H9 (cell line): ENCODE measurements at regions not wholly inside any gene's neighbourhood (a gene's known extent, or its start where the extent isn't known, plus 50 kb on each side); places are given as distances from the start of the nearest gene placed in this dataset.

Experiments used
- DNase-seq: peaks from one replicate; pipeline ENCODE4 v3.0.0-alpha.2; 2017
- H2AFZ ChIP-seq: one replicate; pipeline ENCODE4 v1.6.1; 2013; ENCODE audit warnings: mild to moderate bottlenecking, low read length, control low read depth, moderate library complexity
- H2AK5ac ChIP-seq: 2 replicates; pipeline ENCODE4 v1.6.1; 2013; ENCODE audit warnings: low read length, control low read depth, mixed read lengths; ENCODE audit not compliant: insufficient read length
- H2BK120ac ChIP-seq: one replicate; pipeline ENCODE4 v1.6.1; 2013; ENCODE audit warnings: low read depth, mild to moderate bottlenecking, low read length, control low read depth, inconsistent platforms; ENCODE audit not compliant: poor library complexity, severe bottlenecking
- H2BK12ac ChIP-seq: 2 replicates; pipeline ENCODE4 v1.6.1; 2013; ENCODE audit warnings: low read length, control low read depth, mixed read lengths, low read depth; ENCODE audit not compliant: insufficient read length
- H2BK15ac ChIP-seq: 2 replicates; pipeline ENCODE4 v1.6.1; 2013; ENCODE audit warnings: low read depth, low read length, control low read depth
- H2BK20ac ChIP-seq: one replicate; pipeline ENCODE4 v1.6.1; 2013; ENCODE audit warnings: low read depth, mild to moderate bottlenecking, low read length, control low read depth, inconsistent platforms; ENCODE audit not compliant: poor library complexity, severe bottlenecking
- H2BK5ac ChIP-seq: 2 replicates; pipeline ENCODE4 v1.6.1; 2013; ENCODE audit warnings: low read length, control low read depth, mixed read lengths; ENCODE audit not compliant: insufficient read length
- H3K14ac ChIP-seq: 2 replicates; pipeline ENCODE4 v1.6.1; 2013; ENCODE audit warnings: low read length, control low read depth; ENCODE audit not compliant: insufficient read depth
- H3K18ac ChIP-seq: 2 replicates; pipeline ENCODE4 v1.6.1; 2013; ENCODE audit warnings: low read depth, mild to moderate bottlenecking, mixed read lengths, low read length, control low read depth; ENCODE audit not compliant: insufficient read length
- H3K23ac ChIP-seq: 2 replicates; pipeline ENCODE4 v1.6.1; 2013; ENCODE audit warnings: low read length, control low read depth, mixed read lengths, low read depth; ENCODE audit not compliant: insufficient read length
- H3K23me2 ChIP-seq: 2 replicates; pipeline ENCODE4 v1.6.1; 2013; ENCODE audit warnings: low read depth, mild to moderate bottlenecking, mixed read lengths, low read length, control low read depth; ENCODE audit not compliant: insufficient read length, poor library complexity, severe bottlenecking
- H3K27ac ChIP-seq: 2 replicates; pipeline ENCODE4 v1.5.1; 2013; ENCODE audit warnings: low read length, control low read depth, mixed read lengths, low read depth; ENCODE audit not compliant: insufficient read length
- H3K27me3 ChIP-seq: 2 replicates; pipeline ENCODE4 v1.6.1; 2013; ENCODE audit warnings: low read length, control low read depth, inconsistent platforms; ENCODE audit not compliant: insufficient read depth
- H3K4ac ChIP-seq: 2 replicates; pipeline ENCODE4 v1.6.1; 2013; ENCODE audit warnings: low read depth, mild to moderate bottlenecking, control low read depth, inconsistent platforms, low read length, moderate library complexity
- H3K4me1 ChIP-seq: 2 replicates; pipeline ENCODE4 v1.6.1; 2013; ENCODE audit warnings: low read length, control low read depth, inconsistent platforms; ENCODE audit not compliant: insufficient read depth
- H3K4me2 ChIP-seq: 2 replicates; pipeline ENCODE4 v1.6.1; 2013; ENCODE audit warnings: low read length, control low read depth, mixed read lengths; ENCODE audit not compliant: insufficient read length, insufficient read depth
- H3K56ac ChIP-seq: 2 replicates; pipeline ENCODE4 v1.6.1; 2013; ENCODE audit warnings: low read depth, mild to moderate bottlenecking, mixed read lengths, low read length, control low read depth; ENCODE audit not compliant: insufficient read length
- H3K79me1 ChIP-seq: 2 replicates; pipeline ENCODE4 v1.6.1; 2013; ENCODE audit warnings: low read depth, mild to moderate bottlenecking, moderate library complexity, low read length, control low read depth, inconsistent platforms; ENCODE audit not compliant: insufficient read depth, poor library complexity, severe bottlenecking
- H3K79me2 ChIP-seq: 2 replicates; pipeline ENCODE4 v1.6.1; 2013; ENCODE audit warnings: low read length, control low read depth, inconsistent platforms; ENCODE audit not compliant: insufficient read depth
- H3K9ac ChIP-seq: 2 replicates; pipeline ENCODE4 v1.6.1; 2013; ENCODE audit warnings: low read length, control low read depth, mixed read lengths; ENCODE audit not compliant: insufficient read length; ENCODE audit errors: extremely low read depth
- H3K9me3 ChIP-seq: one replicate; pipeline ENCODE4 v1.6.1; 2013; ENCODE audit warnings: low read depth, low read length, inconsistent platforms; ENCODE audit not compliant: control insufficient read depth
- H3T11ph ChIP-seq: one replicate; pipeline ENCODE4 v1.6.1; 2013; ENCODE audit warnings: mild to moderate bottlenecking, low read length, control low read depth, inconsistent platforms
- H4K20me1 ChIP-seq: one replicate; pipeline ENCODE4 v1.6.1; 2013; ENCODE audit not compliant: control insufficient read depth, insufficient read length, insufficient read depth
- H4K5ac ChIP-seq: 2 replicates; pipeline ENCODE4 v1.6.1; 2013; ENCODE audit warnings: low read depth, mild to moderate bottlenecking, mixed read lengths, low read length, control low read depth; ENCODE audit not compliant: insufficient read length
- H4K8ac ChIP-seq: replicated peaks from 2 replicates; pipeline ENCODE4 v1.6.1; 2013; ENCODE audit warnings: low read length, control low read depth, mixed read lengths, low read depth; ENCODE audit not compliant: insufficient read length
- H4K91ac ChIP-seq: 2 replicates; pipeline ENCODE4 v1.6.1; 2013; ENCODE audit warnings: low read depth, mild to moderate bottlenecking, moderate library complexity, mixed read lengths, low read length, control low read depth; ENCODE audit not compliant: insufficient read length
- H3K27ac Mint-ChIP-seq, 3 experiments: 2 replicates in 2 of 3; 3 replicates in 1 of 3; pipeline ENCODE4 v1.8.0; 2020 to 2021; ENCODE audit warnings: mixed read lengths in 3 of 3, mild to moderate bottlenecking in 1 of 3, moderate library complexity in 1 of 3
- H3K27me3 Mint-ChIP-seq: 2 replicates; pipeline ENCODE4 v1.8.0; 2021; ENCODE audit warnings: low read depth, mild to moderate bottlenecking, moderate library complexity, mixed read lengths
- H3K36me3 Mint-ChIP-seq, 3 experiments: 2 replicates in 2 of 3; 3 replicates in 1 of 3; pipeline ENCODE4 v1.8.0; 2020 to 2021; ENCODE audit warnings: low read depth in 3 of 3, mixed read lengths in 3 of 3; ENCODE audit not compliant: insufficient read depth in 1 of 3
- H3K4me1 Mint-ChIP-seq, 2 experiments: 2 replicates each; pipeline ENCODE4 v1.8.0; 2020; ENCODE audit warnings: mixed read lengths in 2 of 2
- H3K4me3 Mint-ChIP-seq, 2 experiments: 2 replicates in 1 of 2; 3 replicates in 1 of 2; pipeline ENCODE4 v1.8.0; 2020 to 2021; ENCODE audit warnings: mild to moderate bottlenecking in 2 of 2, mixed read lengths in 2 of 2, moderate library complexity in 1 of 2
- H3K9me3 Mint-ChIP-seq, 2 experiments: 2 replicates in 1 of 2; 3 replicates in 1 of 2; pipeline ENCODE4 v1.8.0; 2020; ENCODE audit warnings: mild to moderate bottlenecking in 2 of 2, mixed read lengths in 2 of 2, moderate library complexity in 1 of 2
- CTCF ChIP-seq: fragments of 200-600 bp; sonication (generic); conservative IDR thresholded peaks from 3 replicates; pipeline ENCODE4 v1.8.0; 2021; ENCODE audit warnings: antibody characterized with exemption, mild to moderate bottlenecking
- WGBS: extraction: QIAGEN DNeasy Blood & Tissue Kit; methylation state at CpG from one replicate; pipeline ENCODE4 v1.1.7; 2013; ENCODE audit warnings: missing lambda C conversion rate, low lambda C conversion rate, mixed read lengths; ENCODE audit not compliant: insufficient read length; ENCODE audit errors: extremely low coverage; 5-methylcytosine and 5-hydroxymethylcytosine counted together

DNA sequence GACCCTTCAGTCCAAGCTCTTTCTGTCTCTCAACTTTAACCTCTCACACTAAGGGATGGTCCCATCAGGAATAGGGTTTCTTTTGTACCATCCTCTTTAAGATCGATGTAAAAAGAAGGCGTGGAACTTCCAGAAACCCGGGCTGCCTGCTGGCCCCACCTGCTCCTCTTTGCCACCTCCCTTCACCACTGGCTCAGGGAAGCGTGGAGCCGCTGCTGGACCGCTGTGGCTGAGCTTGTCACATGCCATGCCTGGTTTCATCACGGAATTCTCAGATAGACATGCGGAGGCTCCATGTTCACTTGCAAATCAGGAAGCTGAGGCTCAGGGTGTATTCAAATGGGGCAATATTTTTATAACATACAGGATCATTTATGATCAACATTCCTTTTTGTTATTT is 399.7 kb downstream of the BRD1 start:
- no peak for TF ChIP-seq CTCF

More for the DNA sequence above, 399.7 kb downstream of the BRD1 start:
- DNase-seq = no peak
- H3K23ac ChIP-seq = no peak overlapping the region
- no peak overlapping the region for H3K9ac ChIP-seq
- H3K4me2 ChIP-seq = no peak overlapping the region
- WGBS = no CpG with 5 or more reads among the region's 8 CpGs
- H3K27ac ChIP-seq = no peak overlapping the region
- no peak overlapping the region for H2BK5ac ChIP-seq
- H4K20me1 ChIP-seq = no peaks in the 10 kb centered on the region
- H2BK120ac ChIP-seq = no peak overlapping the region
- Mint-ChIP-seq H3K27me3 (peaks cover 27% of the 10 kb centered on the region), H3K36me3 (no peaks in the 10 kb centered on the region; a peak in 1 of 7 replicates), H3K27ac (no peak overlapping the region), H3K4me3 (no peak overlapping the region), H3K9me3 (no peaks in the 10 kb centered on the region), H3K4me1 (peaks cover 2 to 6% of the 10 kb centered on the region in 2 experiments; a peak in 2 of 4 replicates)
- H3K79me2 ChIP-seq = no peaks in the 10 kb centered on the region
- no peak overlapping the region for H2AFZ ChIP-seq
- H2BK20ac ChIP-seq = no peak overlapping the region
- H3K14ac ChIP-seq = no peak overlapping the region
- peaks cover 3% of the 10 kb centered on the region for H3K23me2 ChIP-seq
- H2BK15ac ChIP-seq = no peak overlapping the region
- no peaks in the 10 kb centered on the region; the same call in 1 of the 2 replicates for H3K4me1 ChIP-seq
- H3K56ac ChIP-seq = no peak overlapping the region
- no peak overlapping the region for H2AK5ac ChIP-seq
- no peaks in the 10 kb centered on the region for H3K27me3 ChIP-seq
- no peak overlapping the region for H2BK12ac ChIP-seq
- H3K4ac ChIP-seq = no peak overlapping the region
- no peak overlapping the region for H4K5ac ChIP-seq
- no peak overlapping the region for H4K8ac ChIP-seq
- H3K9me3 ChIP-seq = no peaks in the 10 kb centered on the region
- H3K79me1 ChIP-seq = no peaks in the 10 kb centered on the region
- no peak overlapping the region for H4K91ac ChIP-seq
- no peak overlapping the region for H3T11ph ChIP-seq
- no peak overlapping the region for H3K18ac ChIP-seq
